ENCODE measurements at regions not wholly inside any gene's neighbourhood (a gene's known extent, or its start where the extent isn't known, plus 50 kb on each side); places are given as distances from the start of the nearest gene placed in this dataset.

DNA sequence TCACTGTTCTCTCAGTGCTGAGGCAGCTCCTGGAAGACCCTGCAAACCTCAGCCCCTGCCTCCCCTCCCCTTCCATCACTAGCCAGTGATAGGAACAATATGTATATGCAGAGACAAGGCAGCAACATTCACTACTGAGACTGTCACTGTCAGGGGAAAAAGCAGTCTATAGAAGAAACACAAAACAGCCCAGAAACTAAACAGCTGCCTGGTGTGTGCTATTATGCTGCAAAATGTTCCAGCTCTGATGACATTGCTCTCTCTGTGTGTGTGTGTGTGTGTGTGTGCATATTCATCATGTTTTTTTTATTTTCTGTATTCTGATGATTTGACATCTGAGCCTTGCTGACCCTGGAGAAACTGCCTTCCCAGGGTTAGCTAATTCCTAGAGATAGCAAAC, 147.2 kb downstream of the SPATA18 start (continued):
- TF ChIP-seq, protein P1, sequence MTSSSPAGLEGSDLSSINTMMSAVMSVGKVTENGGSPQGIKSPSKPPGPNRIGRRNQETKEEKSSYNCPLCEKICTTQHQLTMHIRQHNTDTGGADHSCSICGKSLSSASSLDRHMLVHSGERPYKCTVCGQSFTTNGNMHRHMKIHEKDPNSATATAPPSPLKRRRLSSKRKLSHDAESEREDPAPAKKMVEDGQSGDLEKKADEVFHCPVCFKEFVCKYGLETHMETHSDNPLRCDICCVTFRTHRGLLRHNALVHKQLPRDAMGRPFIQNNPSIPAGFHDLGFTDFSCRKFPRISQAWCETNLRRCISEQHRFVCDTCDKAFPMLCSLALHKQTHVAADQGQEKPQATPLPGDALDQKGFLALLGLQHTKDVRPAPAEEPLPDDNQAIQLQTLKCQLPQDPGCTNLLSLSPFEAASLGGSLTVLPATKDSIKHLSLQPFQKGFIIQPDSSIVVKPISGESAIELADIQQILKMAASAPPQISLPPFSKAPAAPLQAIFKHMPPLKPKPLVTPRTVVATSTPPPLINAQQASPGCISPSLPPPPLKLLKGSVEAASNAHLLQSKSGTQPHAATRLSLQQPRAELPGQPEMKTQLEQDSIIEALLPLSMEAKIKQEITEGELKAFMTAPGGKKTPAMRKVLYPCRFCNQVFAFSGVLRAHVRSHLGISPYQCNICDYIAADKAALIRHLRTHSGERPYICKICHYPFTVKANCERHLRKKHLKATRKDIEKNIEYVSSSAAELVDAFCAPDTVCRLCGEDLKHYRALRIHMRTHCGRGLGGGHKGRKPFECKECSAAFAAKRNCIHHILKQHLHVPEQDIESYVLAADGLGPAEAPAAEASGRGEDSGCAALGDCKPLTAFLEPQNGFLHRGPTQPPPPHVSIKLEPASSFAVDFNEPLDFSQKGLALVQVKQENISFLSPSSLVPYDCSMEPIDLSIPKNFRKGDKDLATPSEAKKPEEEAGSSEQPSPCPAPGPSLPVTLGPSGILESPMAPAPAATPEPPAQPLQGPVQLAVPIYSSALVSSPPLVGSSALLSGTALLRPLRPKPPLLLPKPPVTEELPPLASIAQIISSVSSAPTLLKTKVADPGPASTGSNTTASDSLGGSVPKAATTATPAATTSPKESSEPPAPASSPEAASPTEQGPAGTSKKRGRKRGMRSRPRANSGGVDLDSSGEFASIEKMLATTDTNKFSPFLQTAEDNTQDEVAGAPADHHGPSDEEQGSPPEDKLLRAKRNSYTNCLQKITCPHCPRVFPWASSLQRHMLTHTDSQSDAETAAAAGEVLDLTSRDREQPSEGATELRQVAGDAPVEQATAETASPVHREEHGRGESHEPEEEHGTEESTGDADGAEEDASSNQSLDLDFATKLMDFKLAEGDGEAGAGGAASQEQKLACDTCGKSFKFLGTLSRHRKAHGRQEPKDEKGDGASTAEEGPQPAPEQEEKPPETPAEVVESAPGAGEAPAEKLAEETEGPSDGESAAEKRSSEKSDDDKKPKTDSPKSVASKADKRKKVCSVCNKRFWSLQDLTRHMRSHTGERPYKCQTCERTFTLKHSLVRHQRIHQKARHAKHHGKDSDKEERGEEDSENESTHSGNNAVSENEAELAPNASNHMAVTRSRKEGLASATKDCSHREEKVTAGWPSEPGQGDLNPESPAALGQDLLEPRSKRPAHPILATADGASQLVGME (CRISPR knock-in tag; IDR thresholded peaks at IDR 0.05): no peak
- TF ChIP-seq NUFIP1 (IDR thresholded peaks at IDR 0.05; ENCODE audit: partially characterized antibody) (no peak), MAZ (CRISPR knock-in tag; conservative IDR thresholded peaks at IDR 0.05 in 1 of 2, IDR thresholded peaks at IDR 0.05 in 1 of 2) (no peak), RBBP5 (IDR thresholded peaks at IDR 0.05; ENCODE audit: borderline replicate concordance, insufficient read depth, low read length, poor library complexity, severe bottlenecking) (no peak), POLR2H (tag; IDR thresholded peaks at IDR 0.05; ENCODE audit: low read depth) (no peak), ZBTB8A (IDR thresholded peaks at IDR 0.05; ENCODE audit: partially characterized antibody) (no peak), MEF2A (IDR thresholded peaks at IDR 0.05; ENCODE audit: control insufficient read depth, low read depth, low read length) (no peak), RFX1 (IDR thresholded peaks at IDR 0.05) (no peak), POLR3A (IDR thresholded peaks at IDR 0.05; ENCODE audit: borderline replicate concordance, extremely low read depth, insufficient read depth, insufficient read length) (no peak), GABPB2 (CRISPR knock-in tag; conservative IDR thresholded peaks at IDR 0.05) (no peak), ZFX (CRISPR knock-in tag; IDR thresholded peaks at IDR 0.05) (no peak), ELF1 (tag; IDR thresholded peaks at IDR 0.05) (no peak), CREBBP (IDR thresholded peaks at IDR 0.05; ENCODE audit: low read depth, low read length) (no peak), ZNF263 (CRISPR knock-in tag; IDR thresholded peaks at IDR 0.05; ENCODE audit: borderline replicate concordance) (no peak), ZNF12 (CRISPR knock-in tag; IDR thresholded peaks at IDR 0.05) (no peak)
- TF ChIP-seq, protein P2, sequence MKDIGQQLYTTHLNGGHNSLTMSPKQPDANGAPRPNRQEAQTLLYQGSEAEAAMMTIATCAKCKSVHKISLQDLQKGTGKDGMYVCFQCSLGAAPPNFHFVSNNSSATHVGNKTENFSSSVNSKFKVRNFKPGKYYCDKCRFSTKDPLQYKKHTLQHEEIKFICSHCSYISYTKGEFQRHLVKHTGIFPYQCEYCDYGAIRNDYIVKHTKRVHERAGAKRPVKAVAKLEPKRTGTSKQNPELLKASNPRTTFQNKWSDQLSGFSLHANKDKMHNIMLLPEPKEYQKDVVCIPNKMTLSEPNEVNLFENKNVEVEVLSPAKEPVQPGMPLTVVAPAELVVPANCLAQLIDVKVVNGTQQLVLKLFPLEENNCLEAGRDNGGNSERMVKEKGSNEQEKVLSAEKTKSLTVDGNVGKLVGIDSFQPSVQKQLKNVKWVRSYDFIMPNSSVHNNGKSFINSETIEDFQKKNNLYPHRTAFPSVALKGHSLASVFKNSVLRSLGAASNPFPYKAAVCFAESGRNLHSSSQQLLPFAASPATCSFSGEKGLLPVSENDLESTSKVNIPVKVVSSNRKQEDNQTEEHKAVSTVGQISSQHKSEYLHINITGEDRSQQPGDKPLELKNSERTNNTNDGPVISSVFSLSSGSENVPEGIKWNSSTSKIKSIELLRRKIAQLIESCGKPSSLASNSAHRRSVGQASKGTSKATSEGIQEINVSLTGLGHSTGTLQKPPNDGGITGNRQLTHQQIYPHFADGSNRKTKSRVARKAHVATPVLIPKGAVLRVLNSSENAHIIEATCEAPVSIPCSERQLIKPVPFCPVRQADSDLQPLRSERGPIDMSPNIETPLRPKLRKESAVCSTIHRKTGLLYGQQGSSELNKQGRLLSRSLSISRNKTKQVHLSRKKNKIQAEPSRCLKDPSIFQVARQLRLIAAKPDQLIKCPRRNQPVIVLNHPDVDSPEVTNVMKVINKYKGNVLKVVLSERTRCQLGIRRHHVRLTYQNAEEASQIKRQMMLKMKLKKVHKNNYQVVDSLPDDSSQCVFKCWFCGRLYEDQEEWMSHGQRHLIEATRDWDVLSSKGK (CRISPR knock-in tag; IDR thresholded peaks at IDR 0.05): no peak
